ENCODE measurements at regions not wholly inside any gene's neighbourhood (a gene's known extent, or its start where the extent isn't known, plus 50 kb on each side); places are given as distances from the start of the nearest gene placed in this dataset.

- TF ChIP-seq CTCF (IDR thresholded peaks at IDR 0.05; ENCODE audit: insufficient read depth, low read depth, low read length): no peak
- no peak for TF ChIP-seq EZH2 (IDR thresholded peaks at IDR 0.05; ENCODE audit: insufficient read depth, low read length)
These were observed 119.3 kb upstream of the ADAMTS5 start for GRCh38 chr21:27086186-27086585.
